Mesenteric fat pad (tissue), 1 donor: ENCODE measurements at regions not wholly inside any gene's neighbourhood (a gene's known extent, or its start where the extent isn't known, plus 50 kb on each side); places are given as distances from the start of the nearest gene placed in this dataset.

Experiments used
- DNase-seq: peaks from one replicate; pipeline ENCODE4 v3.0.0-alpha.2; 2020; ENCODE audit warnings: low spot score
- donor health status: DM: yes; HTN: yes; CAD: no.

GRCh38 chr6:41450581-41450980 is 95.6 kb upstream of the FOXP4 start:
- DNase-seq: no peak

GRCh38 chr6:41451039-41451438 is 95.1 kb upstream of the FOXP4 start:
- DNase-seq: no peak

GRCh38 chr6:41451515-41452163 is 94.5 kb upstream of the FOXP4 start:
- no peak for DNase-seq

- DNase-seq: no peak
Observed at GRCh38 chr6:41452763-41453162, 93.4 kb upstream of the FOXP4 start.

- no peak for DNase-seq
Observed at GRCh38 chr6:41453244-41453643, 92.9 kb upstream of the FOXP4 start.

GRCh38 chr6:41454189-41454789 is 91.9 kb upstream of the FOXP4 start:
- DNase-seq: no peak

- no peak for DNase-seq
Observed at GRCh38 chr6:41455410-41455809, 90.8 kb upstream of the FOXP4 start.

GRCh38 chr6:41455818-41456217 is 90.4 kb upstream of the FOXP4 start:
- DNase-seq: no peak

- no peak for DNase-seq
Observed at GRCh38 chr6:41457303-41457670, 88.9 kb upstream of the FOXP4 start.

GRCh38 chr6:41459738-41460137 is 86.4 kb upstream of the FOXP4 start:
- no peak for DNase-seq

- DNase-seq: no peak
Observed at GRCh38 chr6:41460742-41461336, 85.3 kb upstream of the FOXP4 start.

GRCh38 chr6:41462033-41462432 is 84.1 kb upstream of the FOXP4 start:
- no peak for DNase-seq

GRCh38 chr6:41463062-41463930 is 82.9 kb upstream of the FOXP4 start:
- no peak for DNase-seq

- DNase-seq: no peak
Observed at GRCh38 chr6:41464019-41464418, 82.2 kb upstream of the FOXP4 start.

- DNase-seq: no peak
Observed at GRCh38 chr6:41464481-41464880, 81.7 kb upstream of the FOXP4 start.

GRCh38 chr6:41466437-41466990 is 79.7 kb upstream of the FOXP4 start:
- no peak for DNase-seq

GRCh38 chr6:41467061-41467460 is 79.1 kb upstream of the FOXP4 start:
- DNase-seq: no peak

- DNase-seq: no peak
Observed at GRCh38 chr6:41467627-41468404, 78.4 kb upstream of the FOXP4 start.

- no peak for DNase-seq
Observed at GRCh38 chr6:41469156-41470028, 76.8 kb upstream of the FOXP4 start.

- no peak for DNase-seq
Observed at GRCh38 chr6:41470029-41470330, 76.2 kb upstream of the FOXP4 start.
